HG03565 (cell line): ENCODE measurements at regions not wholly inside any gene's neighbourhood (a gene's known extent, or its start where the extent isn't known, plus 50 kb on each side); places are given as distances from the start of the nearest gene placed in this dataset.
"Not testable (repeated sequence)": the region's sequence is repeated elsewhere in the genome, so short reads cannot be mapped to it uniquely, and the experiment has no call there.

Experiments
- ATAC-seq: cut with Tn5 transposase; IDR thresholded peaks from one replicate; pipeline ENCODE4 v1.9.1; 2021; ENCODE audit warnings: mild to moderate bottlenecking, moderate library complexity; ENCODE audit not compliant: unreplicated experiment

DNA sequence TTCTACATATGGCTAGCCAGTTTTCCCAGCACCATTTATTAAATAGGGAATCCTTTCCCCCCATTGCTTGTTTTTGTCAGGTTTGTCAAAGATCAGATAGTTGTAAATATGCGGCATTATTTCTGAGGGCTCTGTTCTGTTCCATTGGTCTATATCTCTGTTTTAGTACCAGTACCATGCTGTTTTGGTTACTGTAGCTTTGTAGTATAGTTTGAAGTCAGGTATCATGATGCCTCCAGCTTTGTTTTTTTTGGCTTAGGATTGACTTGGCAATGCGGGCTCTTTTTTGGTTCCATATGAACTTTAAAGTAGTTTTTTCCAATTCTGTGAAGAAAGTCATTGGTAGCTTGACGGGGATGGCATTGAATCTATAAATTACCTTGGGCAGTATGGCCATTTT, 60.0 kb upstream of the GPC3 start:
- not testable (repeated sequence) for ATAC-seq

- ATAC-seq: not testable (repeated sequence)
Measured at GRCh38 chrX:134067107-134067506, 81.7 kb upstream of the GPC3 start.

DNA sequence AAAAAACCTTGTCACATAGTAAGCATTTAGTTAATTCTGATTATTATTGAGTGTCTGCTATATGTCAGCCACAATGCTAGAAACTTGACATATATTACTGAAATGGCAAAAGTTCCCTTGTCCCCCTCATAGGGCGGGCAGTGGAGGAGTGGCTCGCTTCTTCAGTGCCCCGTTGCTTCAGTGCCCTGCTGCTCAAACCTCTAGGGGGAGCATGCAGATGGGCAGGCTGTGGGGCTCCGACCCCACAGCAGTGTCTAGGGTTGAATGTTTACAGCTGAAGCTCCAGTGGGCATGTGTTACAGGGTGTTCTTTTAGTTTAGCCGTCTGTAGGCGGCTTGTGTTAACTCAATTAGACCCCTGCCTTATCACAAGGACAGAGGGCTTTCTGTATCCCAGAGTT, 86.5 kb upstream of the GPC3 start:
- not testable (repeated sequence) for ATAC-seq

DNA sequence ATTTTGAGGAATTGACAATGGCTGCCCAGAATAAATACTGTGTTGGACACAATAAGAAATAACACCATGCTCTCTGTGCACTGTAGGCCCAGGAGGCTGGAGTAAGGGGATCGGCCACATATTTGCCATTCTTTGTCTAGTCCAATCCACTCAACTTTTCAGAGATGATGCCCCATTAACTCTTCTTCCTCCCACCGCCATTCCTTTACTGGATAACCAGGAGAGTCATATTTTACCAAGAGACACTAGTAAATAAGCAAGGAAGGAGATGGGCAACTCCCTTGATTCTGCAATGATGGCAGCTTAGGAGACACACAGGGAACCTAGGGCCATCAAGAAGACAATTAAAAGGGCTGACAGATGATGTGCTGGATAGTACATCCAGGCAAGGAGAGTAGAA, 87.9 kb upstream of the GPC3 start:
- no peak for ATAC-seq

- no peak for ATAC-seq
Measured at GRCh38 chrX:134074151-134074550, 88.8 kb upstream of the GPC3 start.

GRCh38 chrX:134075894-134076718, 90.7 kb upstream of the GPC3 start:
- no peak for ATAC-seq

- ATAC-seq: no peak
Measured at GRCh38 chrX:134095366-134095765, 110.0 kb upstream of the GPC3 start.

GRCh38 chrX:134101636-134102035, 116.2 kb upstream of the GPC3 start:
- no peak for ATAC-seq

DNA sequence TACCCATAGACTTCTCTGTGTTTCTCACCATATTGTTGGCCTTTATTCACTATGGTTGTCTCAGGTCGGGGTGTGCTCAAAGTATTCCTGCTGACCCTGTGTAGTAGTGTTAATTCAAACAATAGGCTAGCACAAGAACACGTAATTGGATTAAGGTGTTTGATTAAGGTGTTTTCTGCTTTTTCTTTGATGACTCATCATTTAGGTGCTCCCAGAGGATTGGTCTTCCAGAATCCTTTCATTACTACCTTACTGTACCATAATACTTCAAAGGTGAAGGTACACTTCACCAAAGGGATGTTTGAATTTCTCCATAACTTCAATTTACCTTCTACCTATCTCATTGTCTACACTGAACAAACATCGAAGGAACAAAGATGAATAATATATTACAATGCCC, 121.7 kb upstream of the CCDC160 start:
- ATAC-seq: no peak

- no peak for ATAC-seq
Measured at GRCh38 chrX:134137341-134137740, 99.6 kb upstream of the CCDC160 start.

DNA sequence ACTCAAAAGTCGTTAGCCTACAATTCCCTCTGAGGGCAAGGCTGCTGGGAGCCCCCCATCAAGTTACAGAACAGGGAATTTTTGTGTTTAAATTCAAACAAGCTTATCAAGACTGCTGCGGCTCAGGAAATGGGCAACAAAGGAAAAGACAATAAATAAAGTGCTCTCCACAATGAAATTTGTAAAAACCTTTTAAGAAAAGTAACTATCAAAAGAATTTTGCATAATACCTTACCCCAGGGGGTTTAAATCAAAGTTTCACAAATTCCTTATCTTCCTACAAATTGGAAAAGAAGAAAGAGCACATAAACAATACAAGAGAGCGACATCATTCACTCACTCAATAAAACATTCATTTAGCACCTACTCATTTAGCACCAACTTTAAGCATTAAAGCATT, 97.9 kb upstream of the CCDC160 start:
- no peak for ATAC-seq

DNA sequence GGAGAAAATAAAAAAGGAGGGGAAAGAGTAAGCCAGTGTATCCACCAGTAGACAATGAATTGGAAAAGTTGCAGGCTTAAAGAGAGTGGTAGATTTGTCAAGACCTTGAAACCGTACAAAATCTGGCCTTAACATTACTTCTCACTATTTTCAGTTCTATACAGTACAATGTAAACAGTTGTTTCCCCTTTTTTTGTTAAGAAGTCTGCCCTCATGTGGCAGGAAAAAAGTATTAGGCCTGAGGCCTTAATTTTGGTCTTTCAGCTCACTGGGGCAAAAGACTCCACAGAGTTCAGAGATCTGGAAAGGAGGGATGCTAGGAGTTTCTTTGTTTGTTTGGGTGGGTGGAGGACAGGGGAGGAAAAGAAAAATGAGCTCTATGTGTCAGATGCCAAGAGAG, 92.8 kb upstream of the CCDC160 start:
- ATAC-seq: peak; percentile 63

DNA sequence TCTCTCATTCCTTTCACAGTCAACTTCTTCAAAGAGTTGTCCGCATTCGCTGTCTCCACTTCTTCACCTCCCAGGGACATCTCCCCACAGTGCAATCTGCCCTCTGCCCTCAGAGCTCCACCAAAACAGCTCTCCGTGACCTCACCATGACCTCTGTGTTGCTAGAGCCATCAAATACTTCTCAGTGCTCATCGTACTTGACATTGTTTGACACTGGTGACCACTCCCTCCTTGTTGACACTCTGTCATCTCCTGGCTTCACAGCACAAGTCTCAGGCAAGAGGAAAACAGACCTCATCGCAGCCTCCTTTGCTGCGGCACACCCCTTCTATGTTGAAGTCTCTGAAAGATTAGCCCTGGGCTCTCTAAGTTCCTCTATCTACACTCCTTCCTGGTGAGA, 90.5 kb upstream of the CCDC160 start:
- ATAC-seq: no peak

GRCh38 chrX:134148172-134148692, 88.8 kb upstream of the CCDC160 start:
- no peak for ATAC-seq

DNA sequence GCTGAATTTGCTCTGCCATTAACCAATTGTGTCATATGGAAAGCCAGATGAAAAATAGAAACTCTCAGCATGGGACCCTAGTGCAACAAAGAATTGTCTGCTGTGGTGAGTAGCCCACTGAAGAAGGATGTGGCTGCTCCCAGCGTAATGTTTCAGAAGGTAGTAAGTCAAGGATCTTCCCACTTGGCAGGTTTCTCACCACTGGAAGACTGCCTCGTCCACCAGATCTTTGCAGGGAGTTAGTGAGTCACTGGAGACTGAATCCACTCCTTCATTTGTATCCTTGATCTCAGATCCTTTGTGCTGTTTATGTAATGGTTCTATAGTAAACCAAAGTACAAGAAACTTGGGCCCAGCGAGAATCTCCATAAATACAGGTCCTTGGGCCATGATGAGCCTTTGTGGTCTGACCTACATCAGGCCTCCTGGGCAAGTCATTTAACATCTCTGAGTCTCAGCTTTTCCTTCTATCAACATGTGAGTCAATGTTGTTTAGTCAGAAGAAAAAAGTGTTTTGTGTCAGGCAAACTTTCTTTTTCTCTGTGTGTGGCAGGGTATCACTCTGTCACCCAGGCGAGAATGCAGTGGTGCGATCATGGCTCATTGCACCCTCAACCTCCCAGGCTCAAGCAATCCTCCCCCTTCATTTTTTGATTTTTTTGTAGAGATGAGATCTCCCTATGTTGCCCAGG, 78.0 kb upstream of the CCDC160 start:
- ATAC-seq: peak; percentile 34

DNA sequence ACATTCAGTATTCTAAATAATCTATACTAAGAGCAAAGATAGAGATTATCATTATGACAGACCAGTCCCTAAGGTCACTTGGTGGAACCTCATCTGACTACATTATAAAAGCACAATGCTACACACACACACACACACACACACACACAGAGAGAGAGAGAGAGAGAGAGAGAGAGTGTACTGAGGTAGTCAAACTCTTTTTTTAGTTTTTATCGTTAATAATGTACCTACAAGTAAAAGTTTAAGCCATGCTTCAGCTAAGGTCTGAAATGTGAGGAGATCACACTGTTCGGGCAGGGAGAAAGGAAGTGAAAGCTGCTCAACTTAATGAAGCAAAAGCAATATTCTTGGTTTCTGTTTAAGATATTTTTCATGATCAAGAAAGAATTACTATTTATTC, 75.8 kb upstream of the CCDC160 start:
- ATAC-seq: peak; percentile 82

- no peak for ATAC-seq
Measured at GRCh38 chrX:134162032-134162431, 75.0 kb upstream of the CCDC160 start.

- no peak for ATAC-seq
Measured at GRCh38 chrX:134163836-134164235, 73.1 kb upstream of the CCDC160 start.

DNA sequence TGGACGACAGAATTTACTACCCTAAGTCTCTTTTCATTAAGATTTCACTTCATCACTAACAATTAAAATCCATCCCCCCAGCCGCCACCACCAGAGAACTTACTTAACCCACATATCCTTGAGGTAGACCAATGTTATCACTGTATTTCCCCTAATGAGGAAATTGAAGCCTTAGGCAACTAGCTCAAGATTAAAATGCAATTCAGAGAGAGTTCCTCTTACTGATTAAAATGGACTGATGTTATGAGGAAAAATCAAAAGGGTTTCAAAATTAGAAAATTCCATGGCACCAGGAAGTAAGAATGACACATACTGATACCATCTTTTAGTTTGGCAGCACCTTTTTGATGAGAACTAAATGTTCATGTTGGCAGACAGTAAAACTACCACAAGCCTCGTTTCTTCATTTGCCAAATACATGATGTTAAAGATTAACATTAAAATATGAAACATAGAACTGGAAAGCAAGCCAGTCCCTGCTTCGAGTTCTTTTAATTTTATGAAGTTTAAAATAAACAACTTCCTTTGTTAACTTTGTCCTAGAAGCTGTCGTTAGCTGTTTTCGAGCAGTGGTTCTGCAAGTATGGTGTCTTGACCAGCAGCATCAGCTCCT, 69.3 kb upstream of the CCDC160 start:
- ATAC-seq: no peak

DNA sequence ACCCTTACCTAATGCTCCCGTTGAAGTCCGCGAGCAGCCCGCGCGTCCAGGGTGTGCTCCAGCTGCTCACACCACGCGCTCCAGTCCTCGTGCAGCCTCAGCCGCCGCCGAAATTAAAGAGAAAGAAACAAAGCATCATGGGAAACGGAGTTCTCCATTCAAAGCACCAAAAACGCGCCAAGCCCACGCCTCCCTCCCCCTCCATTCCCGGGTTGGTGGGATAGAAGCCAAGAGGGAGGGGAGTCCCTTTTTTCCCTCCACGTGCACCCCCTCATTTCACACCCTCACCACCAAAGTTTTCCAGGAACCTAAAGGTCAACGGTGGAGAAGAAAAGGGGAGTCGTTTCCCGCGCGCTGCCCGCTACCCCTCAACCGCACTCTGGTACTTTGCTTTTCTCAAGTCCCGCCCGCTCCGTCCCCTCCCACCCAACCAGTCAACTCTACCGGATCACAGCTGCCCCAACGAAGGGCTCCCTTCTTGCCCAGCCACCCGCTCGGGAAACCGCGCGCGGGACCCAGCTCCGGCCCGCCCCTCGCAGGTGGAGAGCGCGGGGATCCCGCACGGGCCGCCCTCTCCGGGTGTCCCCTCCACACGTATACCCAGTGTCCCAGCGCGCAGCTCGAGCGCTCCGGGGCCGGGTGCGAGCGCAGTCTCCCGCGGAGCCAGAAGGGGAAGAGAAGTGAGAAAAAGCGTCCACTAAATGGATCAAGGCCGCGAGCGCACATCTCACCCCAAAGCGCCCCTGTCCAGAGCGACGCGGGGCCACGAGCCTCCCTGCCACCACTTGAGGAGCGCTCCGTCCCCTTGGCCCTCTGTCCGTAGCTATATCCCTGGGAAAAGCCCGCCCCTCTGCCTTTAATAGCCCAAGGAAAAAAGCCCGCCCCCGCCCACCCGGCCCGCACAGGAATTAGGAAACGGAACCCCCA, 65.1 kb upstream of the CCDC160 start:
- no peak for ATAC-seq
